Endothelial cell of umbilical vein (primary cell): ENCODE measurements at regions not wholly inside any gene's neighbourhood (a gene's known extent, or its start where the extent isn't known, plus 50 kb on each side); places are given as distances from the start of the nearest gene placed in this dataset.

Experiments
- JUN ChIP-seq: IDR thresholded peaks from 2 replicates; pipeline ENCODE4 v1.6.1; 2011; ENCODE audit warnings: borderline replicate concordance, low read depth; ENCODE audit not compliant: insufficient read length, insufficient read depth
- TF ChIP-seq, protein P1 (sequence below), 2 donors: IDR thresholded peaks; 1 replicate in 1 of 2; 2 replicates in 1 of 2; pipeline ENCODE4 v1.5.1; 2011; ENCODE audit warnings: low read length in 2 of 2, mild to moderate bottlenecking in 2 of 2, moderate library complexity in 2 of 2, control low read depth in 1 of 2, inconsistent platforms in 1 of 2, low read depth in 1 of 2; ENCODE audit not compliant: insufficient read depth in 1 of 2; ENCODE audit errors: extremely low read depth in 1 of 2

DNA sequence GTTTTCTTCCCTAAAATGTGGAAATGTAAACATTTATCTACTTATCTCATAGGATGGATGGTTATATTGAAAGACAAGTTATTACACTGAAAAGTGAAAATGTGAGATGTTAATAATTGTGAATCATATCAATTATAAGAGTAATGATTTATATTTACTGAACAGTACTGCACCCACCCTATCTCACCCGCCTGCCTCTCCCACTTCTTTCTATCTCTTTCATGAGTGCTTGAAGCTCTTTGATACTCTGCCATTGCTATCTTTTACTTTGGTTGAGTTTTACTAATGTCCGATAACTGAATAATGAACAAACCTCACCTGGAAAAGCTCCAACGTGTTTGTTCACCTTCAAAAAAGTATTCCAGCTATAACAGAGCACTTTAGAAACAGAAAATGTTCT, 263.0 kb upstream of the UBASH3B start:
- TF ChIP-seq, protein P1, sequence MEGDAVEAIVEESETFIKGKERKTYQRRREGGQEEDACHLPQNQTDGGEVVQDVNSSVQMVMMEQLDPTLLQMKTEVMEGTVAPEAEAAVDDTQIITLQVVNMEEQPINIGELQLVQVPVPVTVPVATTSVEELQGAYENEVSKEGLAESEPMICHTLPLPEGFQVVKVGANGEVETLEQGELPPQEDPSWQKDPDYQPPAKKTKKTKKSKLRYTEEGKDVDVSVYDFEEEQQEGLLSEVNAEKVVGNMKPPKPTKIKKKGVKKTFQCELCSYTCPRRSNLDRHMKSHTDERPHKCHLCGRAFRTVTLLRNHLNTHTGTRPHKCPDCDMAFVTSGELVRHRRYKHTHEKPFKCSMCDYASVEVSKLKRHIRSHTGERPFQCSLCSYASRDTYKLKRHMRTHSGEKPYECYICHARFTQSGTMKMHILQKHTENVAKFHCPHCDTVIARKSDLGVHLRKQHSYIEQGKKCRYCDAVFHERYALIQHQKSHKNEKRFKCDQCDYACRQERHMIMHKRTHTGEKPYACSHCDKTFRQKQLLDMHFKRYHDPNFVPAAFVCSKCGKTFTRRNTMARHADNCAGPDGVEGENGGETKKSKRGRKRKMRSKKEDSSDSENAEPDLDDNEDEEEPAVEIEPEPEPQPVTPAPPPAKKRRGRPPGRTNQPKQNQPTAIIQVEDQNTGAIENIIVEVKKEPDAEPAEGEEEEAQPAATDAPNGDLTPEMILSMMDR (IDR thresholded peaks at IDR 0.05; ENCODE audit: extremely low read depth in 1 of 2, insufficient read depth in 1 of 2, low read depth in 1 of 2, low read length in 2 of 2): no peak
- no peak for TF ChIP-seq JUN
